Activated naive CD4-positive, alpha-beta T cell treated with anti-CD3 and anti-CD28 coated beads for 36 hours (primary cell): ENCODE measurements at regions not wholly inside any gene's neighbourhood (a gene's known extent, or its start where the extent isn't known, plus 50 kb on each side); places are given as distances from the start of the nearest gene placed in this dataset.
"Not testable (repeated sequence)": the region's sequence is repeated elsewhere in the genome, so short reads cannot be mapped to it uniquely, and the experiment has no call there.

ENCODE experiments used
- CTCF ChIA-PET: fragments of 350-600 bp; sonication (Branson Sonifier 250); formaldehyde crosslinking; loops from one replicate; lab custom pipeline; 2021; ENCODE audit warnings: antibody characterized with exemption; lab: Charles Lee
- DNase-seq: peaks from one replicate; pipeline ENCODE4 v3.0.0-alpha.2; 2020
- H3K27ac Mint-ChIP-seq: one replicate; pipeline ENCODE4 v1.8.0; 2021; ENCODE audit warnings: mild to moderate bottlenecking, mixed read lengths
- H3K27me3 Mint-ChIP-seq: one replicate; pipeline ENCODE4 v1.8.0; 2021; ENCODE audit warnings: low read depth, mixed read lengths
- H3K36me3 Mint-ChIP-seq: one replicate; pipeline ENCODE4 v1.8.0; 2021; ENCODE audit warnings: low read depth, mixed read lengths
- H3K4me1 Mint-ChIP-seq: one replicate; pipeline ENCODE4 v1.8.0; 2021; ENCODE audit warnings: low read depth, mixed read lengths
- H3K4me3 Mint-ChIP-seq: one replicate; pipeline ENCODE4 v1.8.0; 2021; ENCODE audit warnings: mild to moderate bottlenecking, moderate library complexity, mixed read lengths
- H3K9me3 Mint-ChIP-seq: one replicate; pipeline ENCODE4 v1.8.0; 2021; ENCODE audit warnings: mixed read lengths
- intact Hi-C: fragments of 100-400 bp; cut with micrococcal nuclease; formaldehyde crosslinking; loops from one replicate; pipeline ENCODE4 v1.15.1; 2023

- intact Hi-C loops: no loop called here
- no peak for DNase-seq
- Mint-ChIP-seq H3K36me3 (no peaks in the 10 kb centered on the region), H3K4me1 (no peaks in the 10 kb centered on the region), H3K4me3 (no peak overlapping the region), H3K27ac (no peak overlapping the region), H3K27me3 (peaks cover 27% of the 10 kb centered on the region), H3K9me3 (no peaks in the 10 kb centered on the region)
- CTCF ChIA-PET: no interaction called here
These were observed 53.5 kb downstream of the TEX51 start for GRCh38 chr2:126952216-126952615.

GRCh38 chr2:126953483-126953882 is 54.8 kb downstream of the TEX51 start:
- Mint-ChIP-seq H3K36me3 (no peaks in the 10 kb centered on the region), H3K9me3 (no peaks in the 10 kb centered on the region), H3K27me3 (peaks cover 28% of the 10 kb centered on the region), H3K27ac (no peak overlapping the region), H3K4me3 (no peak overlapping the region), H3K4me1 (no peaks in the 10 kb centered on the region)
- CTCF ChIA-PET: no interaction called here
- intact Hi-C loops: no loop called here
- no peak for DNase-seq

- H3K27me3 Mint-ChIP-seq: peaks cover 23% of the 10 kb centered on the region
- CTCF ChIA-PET: no interaction called here
- no peak for DNase-seq
- H3K36me3 Mint-ChIP-seq: no peaks in the 10 kb centered on the region
- intact Hi-C loops: no loop called here
- no peak overlapping the region for H3K27ac Mint-ChIP-seq
- no peak overlapping the region for H3K4me3 Mint-ChIP-seq
- no peaks in the 10 kb centered on the region for H3K4me1 Mint-ChIP-seq
- no peaks in the 10 kb centered on the region for H3K9me3 Mint-ChIP-seq
These were observed 56.1 kb downstream of the TEX51 start for GRCh38 chr2:126954831-126955230.

GRCh38 chr2:126956773-126957172 is 58.1 kb downstream of the TEX51 start:
- H3K4me1 Mint-ChIP-seq, DNase-seq, H3K4me3 Mint-ChIP-seq, H3K27ac Mint-ChIP-seq, H3K9me3 Mint-ChIP-seq, H3K36me3 Mint-ChIP-seq, intact Hi-C loops: not testable (repeated sequence)
- CTCF ChIA-PET: interaction anchor here (0.7 to 1.2 kb wide), 2 partner anchors 15 to 36 kb away, joined by 3 to 5 read pairs; no protein-coding TSS in a partner anchor
- H3K27me3 Mint-ChIP-seq: peaks cover 34% of the 10 kb centered on the region

- CTCF ChIA-PET: interaction anchor here (1.3 kb wide), 1 partner anchor 8 kb away, joined by 5 read pairs; no protein-coding TSS in a partner anchor
- intact Hi-C loops: no loop called here
- Mint-ChIP-seq H3K4me1 (no peaks in the 10 kb centered on the region), H3K27ac (no peak overlapping the region), H3K27me3 (peaks cover 40% of the 10 kb centered on the region), H3K4me3 (no peak overlapping the region), H3K9me3 (peaks cover 6% of the 10 kb centered on the region), H3K36me3 (no peaks in the 10 kb centered on the region)
- DNase-seq: no peak
These were observed 64.7 kb downstream of the TEX51 start for GRCh38 chr2:126963390-126963789.

GRCh38 chr2:126966601-126967000 is 67.9 kb downstream of the TEX51 start:
- no peak for DNase-seq
- no peak overlapping the region for H3K4me3 Mint-ChIP-seq
- no peaks in the 10 kb centered on the region for H3K4me1 Mint-ChIP-seq
- CTCF ChIA-PET: no interaction called here
- H3K36me3 Mint-ChIP-seq: no peaks in the 10 kb centered on the region
- no peak overlapping the region for H3K27ac Mint-ChIP-seq
- H3K27me3 Mint-ChIP-seq: peaks cover 38% of the 10 kb centered on the region
- no peaks in the 10 kb centered on the region for H3K9me3 Mint-ChIP-seq
- intact Hi-C loops: no loop called here

GRCh38 chr2:126970583-126970982 is 71.9 kb downstream of the TEX51 start:
- peaks cover 34% of the 10 kb centered on the region for H3K27me3 Mint-ChIP-seq
- intact Hi-C loops: loop anchor here (2.0 to 5.0 kb wide), 2 partner anchors 84 to 573 kb away; no protein-coding TSS in a partner anchor
- H3K4me3 Mint-ChIP-seq: no peak overlapping the region
- CTCF ChIA-PET: interaction anchor here (0.9 to 3.3 kb wide), 5 partner anchors 29 to 443 kb away, joined by 3 to 16 read pairs (median 5); no protein-coding TSS in a partner anchor
- H3K27ac Mint-ChIP-seq: no peak overlapping the region
- no peak for DNase-seq
- peaks cover 2% of the 10 kb centered on the region for H3K4me1 Mint-ChIP-seq
- H3K9me3 Mint-ChIP-seq: no peaks in the 10 kb centered on the region
- H3K36me3 Mint-ChIP-seq: no peaks in the 10 kb centered on the region

GRCh38 chr2:126971162-126971480 is 72.4 kb downstream of the TEX51 start:
- no peak overlapping the region for H3K27ac Mint-ChIP-seq
- DNase-seq: no peak
- H3K4me3 Mint-ChIP-seq: no peak overlapping the region
- H3K9me3 Mint-ChIP-seq: no peaks in the 10 kb centered on the region
- H3K4me1 Mint-ChIP-seq: peaks cover 2% of the 10 kb centered on the region
- CTCF ChIA-PET: interaction anchor here (0.9 to 3.3 kb wide), 10 partner anchors 8 to 444 kb away, joined by 3 to 16 read pairs (median 4); no protein-coding TSS in a partner anchor
- intact Hi-C loops: loop anchor here (2.0 to 5.0 kb wide), 2 partner anchors 84 to 574 kb away; no protein-coding TSS in a partner anchor
- H3K36me3 Mint-ChIP-seq: no peaks in the 10 kb centered on the region
- peaks cover 30% of the 10 kb centered on the region for H3K27me3 Mint-ChIP-seq

- intact Hi-C loops: loop anchor here (1.0 to 5.0 kb wide), 6 partner anchors 79 to 726 kb away; no protein-coding TSS in a partner anchor
- no peaks in the 10 kb centered on the region for H3K36me3 Mint-ChIP-seq
- CTCF ChIA-PET: interaction anchor here (0.6 to 3.3 kb wide), 28 partner anchors 8 to 731 kb away, joined by 3 to 16 read pairs (median 3); no protein-coding TSS in a partner anchor
- no peak overlapping the region for H3K27ac Mint-ChIP-seq
- DNase-seq: peak; percentile 74
- peaks cover 2% of the 10 kb centered on the region for H3K4me1 Mint-ChIP-seq
- H3K27me3 Mint-ChIP-seq: peaks cover 28% of the 10 kb centered on the region
- peak overlapping the region; percentile 47 for H3K4me3 Mint-ChIP-seq
- H3K9me3 Mint-ChIP-seq: no peaks in the 10 kb centered on the region
These were observed 73.0 kb downstream of the TEX51 start for GRCh38 chr2:126971481-126972278.

GRCh38 chr2:126972279-126972626 is 73.6 kb downstream of the TEX51 start:
- peaks cover 22% of the 10 kb centered on the region for H3K27me3 Mint-ChIP-seq
- DNase-seq: no peak
- intact Hi-C loops: loop anchor here (1.0 to 5.0 kb wide), 5 partner anchors 78 to 727 kb away; no protein-coding TSS in a partner anchor
- CTCF ChIA-PET: interaction anchor here (0.7 to 3.3 kb wide), 24 partner anchors 8 to 731 kb away, joined by 3 to 16 read pairs (median 3); no protein-coding TSS in a partner anchor
- H3K27ac Mint-ChIP-seq: no peak overlapping the region
- peaks cover 2% of the 10 kb centered on the region for H3K4me1 Mint-ChIP-seq
- no peak overlapping the region for H3K4me3 Mint-ChIP-seq
- H3K9me3 Mint-ChIP-seq: no peaks in the 10 kb centered on the region
- no peaks in the 10 kb centered on the region for H3K36me3 Mint-ChIP-seq

- Mint-ChIP-seq H3K4me1 (peaks cover 2% of the 10 kb centered on the region), H3K27me3 (peaks cover 14% of the 10 kb centered on the region), H3K27ac (no peak overlapping the region), H3K4me3 (no peak overlapping the region), H3K9me3 (no peaks in the 10 kb centered on the region), H3K36me3 (no peaks in the 10 kb centered on the region)
- DNase-seq: no peak
- intact Hi-C loops: loop anchor here (5.0 kb wide), 1 partner anchor 576 kb away; no protein-coding TSS in a partner anchor
- CTCF ChIA-PET: no interaction called here
These were observed 75.1 kb downstream of the TEX51 start for GRCh38 chr2:126973745-126974144.

- CTCF ChIA-PET: no interaction called here
- Mint-ChIP-seq H3K36me3 (no peaks in the 10 kb centered on the region), H3K4me1 (peaks cover 2% of the 10 kb centered on the region), H3K27ac (no peak overlapping the region), H3K27me3 (peaks cover 4% of the 10 kb centered on the region), H3K4me3 (no peak overlapping the region), H3K9me3 (no peaks in the 10 kb centered on the region)
- intact Hi-C loops: loop anchor here (5.0 kb wide), 1 partner anchor 51 kb away; no protein-coding TSS in a partner anchor
- no peak for DNase-seq
These were observed 77.3 kb downstream of the TEX51 start for GRCh38 chr2:126975671-126976655.
